ENCODE measurements at regions not wholly inside any gene's neighbourhood (a gene's known extent, or its start where the extent isn't known, plus 50 kb on each side); places are given as distances from the start of the nearest gene placed in this dataset.

GRCh38 chr1:72869441-72869840 lies 587.1 kb upstream of the NEGR1 start:
- TF ChIP-seq, protein P1, sequence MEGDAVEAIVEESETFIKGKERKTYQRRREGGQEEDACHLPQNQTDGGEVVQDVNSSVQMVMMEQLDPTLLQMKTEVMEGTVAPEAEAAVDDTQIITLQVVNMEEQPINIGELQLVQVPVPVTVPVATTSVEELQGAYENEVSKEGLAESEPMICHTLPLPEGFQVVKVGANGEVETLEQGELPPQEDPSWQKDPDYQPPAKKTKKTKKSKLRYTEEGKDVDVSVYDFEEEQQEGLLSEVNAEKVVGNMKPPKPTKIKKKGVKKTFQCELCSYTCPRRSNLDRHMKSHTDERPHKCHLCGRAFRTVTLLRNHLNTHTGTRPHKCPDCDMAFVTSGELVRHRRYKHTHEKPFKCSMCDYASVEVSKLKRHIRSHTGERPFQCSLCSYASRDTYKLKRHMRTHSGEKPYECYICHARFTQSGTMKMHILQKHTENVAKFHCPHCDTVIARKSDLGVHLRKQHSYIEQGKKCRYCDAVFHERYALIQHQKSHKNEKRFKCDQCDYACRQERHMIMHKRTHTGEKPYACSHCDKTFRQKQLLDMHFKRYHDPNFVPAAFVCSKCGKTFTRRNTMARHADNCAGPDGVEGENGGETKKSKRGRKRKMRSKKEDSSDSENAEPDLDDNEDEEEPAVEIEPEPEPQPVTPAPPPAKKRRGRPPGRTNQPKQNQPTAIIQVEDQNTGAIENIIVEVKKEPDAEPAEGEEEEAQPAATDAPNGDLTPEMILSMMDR (IDR thresholded peaks at IDR 0.05; ENCODE audit: insufficient read depth, low read length, poor library complexity, severe bottlenecking): no peak
- no peak for TF ChIP-seq EZH2phosphoT487 (conservative IDR thresholded peaks at IDR 0.05; ENCODE audit: low read length)
